Cerebellar nuclear complex (tissue), 1 donor: ENCODE measurements at regions not wholly inside any gene's neighbourhood (a gene's known extent, or its start where the extent isn't known, plus 50 kb on each side); places are given as distances from the start of the nearest gene placed in this dataset.

Experiments
- DNase-seq, 2 experiments: peaks; one replicate each; lab custom pipeline; 2025; lab: John Stamatoyannopoulos, UW

- DNase-seq, result no peak
Observed at GRCh38 chr5:124461941-124462340, 284.5 kb downstream of the ZNF608 start.

- DNase-seq, result no peak
Observed at GRCh38 chr5:124461157-124461556, 285.3 kb downstream of the ZNF608 start.

- DNase-seq, result no peak
Observed at GRCh38 chr5:124460642-124461041, 285.8 kb downstream of the ZNF608 start.

GRCh38 chr5:124459984-124460383, 286.5 kb downstream of the ZNF608 start:
- no peak for DNase-seq

GRCh38 chr5:124457901-124458300, 288.5 kb downstream of the ZNF608 start:
- no peak for DNase-seq

- no peak for DNase-seq
Observed at GRCh38 chr5:124457101-124457500, 289.3 kb downstream of the ZNF608 start.

- no peak for DNase-seq
Observed at GRCh38 chr5:124456249-124456648, 290.2 kb downstream of the ZNF608 start.

GRCh38 chr5:124454081-124454480, 292.4 kb downstream of the ZNF608 start:
- no peak for DNase-seq

- DNase-seq, result no peak
Observed at GRCh38 chr5:124453221-124454051, 293.0 kb downstream of the ZNF608 start.

GRCh38 chr5:124452412-124452811, 294.0 kb downstream of the ZNF608 start:
- no peak for DNase-seq

GRCh38 chr5:124451721-124452383, 294.6 kb downstream of the ZNF608 start:
- DNase-seq, result no peak

- no peak for DNase-seq
Observed at GRCh38 chr5:124446120-124446519, 300.3 kb downstream of the ZNF608 start.

- DNase-seq, result no peak
Observed at GRCh38 chr5:124445070-124445619, 301.3 kb downstream of the ZNF608 start.

GRCh38 chr5:124444147-124444775, 302.2 kb downstream of the ZNF608 start:
- no peak for DNase-seq

- DNase-seq, result no peak
Observed at GRCh38 chr5:124440471-124440870, 306.0 kb downstream of the ZNF608 start.

- DNase-seq, result no peak
Observed at GRCh38 chr5:124439609-124440008, 306.8 kb downstream of the ZNF608 start.

- DNase-seq, result no peak
Observed at GRCh38 chr5:124438903-124439281, 307.5 kb downstream of the ZNF608 start.

GRCh38 chr5:124438026-124438902, 308.2 kb downstream of the ZNF608 start:
- DNase-seq, result no peak

- DNase-seq, result no peak
Observed at GRCh38 chr5:124436294-124436693, 310.1 kb downstream of the ZNF608 start.

- no peak for DNase-seq
Observed at GRCh38 chr5:124433170-124433569, 313.3 kb downstream of the ZNF608 start.

GRCh38 chr5:124421584-124421983, 324.9 kb downstream of the ZNF608 start:
- DNase-seq, result no peak

- no peak for DNase-seq
Observed at GRCh38 chr5:124420952-124421351, 325.5 kb downstream of the ZNF608 start.
